ENCODE measurements at regions not wholly inside any gene's neighbourhood (a gene's known extent, or its start where the extent isn't known, plus 50 kb on each side); places are given as distances from the start of the nearest gene placed in this dataset.
"Not testable (repeated sequence)": the region's sequence is repeated elsewhere in the genome, so short reads cannot be mapped to it uniquely, and the experiment has no call there.

- TF ChIP-seq, protein P1, sequence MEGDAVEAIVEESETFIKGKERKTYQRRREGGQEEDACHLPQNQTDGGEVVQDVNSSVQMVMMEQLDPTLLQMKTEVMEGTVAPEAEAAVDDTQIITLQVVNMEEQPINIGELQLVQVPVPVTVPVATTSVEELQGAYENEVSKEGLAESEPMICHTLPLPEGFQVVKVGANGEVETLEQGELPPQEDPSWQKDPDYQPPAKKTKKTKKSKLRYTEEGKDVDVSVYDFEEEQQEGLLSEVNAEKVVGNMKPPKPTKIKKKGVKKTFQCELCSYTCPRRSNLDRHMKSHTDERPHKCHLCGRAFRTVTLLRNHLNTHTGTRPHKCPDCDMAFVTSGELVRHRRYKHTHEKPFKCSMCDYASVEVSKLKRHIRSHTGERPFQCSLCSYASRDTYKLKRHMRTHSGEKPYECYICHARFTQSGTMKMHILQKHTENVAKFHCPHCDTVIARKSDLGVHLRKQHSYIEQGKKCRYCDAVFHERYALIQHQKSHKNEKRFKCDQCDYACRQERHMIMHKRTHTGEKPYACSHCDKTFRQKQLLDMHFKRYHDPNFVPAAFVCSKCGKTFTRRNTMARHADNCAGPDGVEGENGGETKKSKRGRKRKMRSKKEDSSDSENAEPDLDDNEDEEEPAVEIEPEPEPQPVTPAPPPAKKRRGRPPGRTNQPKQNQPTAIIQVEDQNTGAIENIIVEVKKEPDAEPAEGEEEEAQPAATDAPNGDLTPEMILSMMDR (IDR thresholded peaks at IDR 0.05; ENCODE audit: poor library complexity, severe bottlenecking), result no peak
- H3K4me3 ChIP-seq (ENCODE audit: severe bottlenecking), result no peak overlapping the region
- no peak overlapping the region for H3K27ac ChIP-seq (ENCODE audit: poor library complexity, severe bottlenecking)
- ATAC-seq (ENCODE audit: low read depth) (no peak), DNase-seq (ENCODE audit: low spot score) (no peak)
- H3K27me3 ChIP-seq (ENCODE audit: insufficient read depth, poor library complexity, severe bottlenecking), result no peaks in the 10 kb centered on the region
- H3K9me3 ChIP-seq (ENCODE audit: severe bottlenecking), result no peaks in the 10 kb centered on the region
- H3K36me3 ChIP-seq (ENCODE audit: low read depth), result no peaks in the 10 kb centered on the region
- no peaks in the 10 kb centered on the region for H3K4me1 ChIP-seq (ENCODE audit: insufficient read depth, poor library complexity, severe bottlenecking)
Measured at GRCh38 chr2:223283329-223283728, 231.3 kb downstream of the KCNE4 start.

- Histone ChIP-seq H3K9me3 (ENCODE audit: severe bottlenecking) (no peaks in the 10 kb centered on the region), H3K27me3 (ENCODE audit: insufficient read depth, poor library complexity, severe bottlenecking) (no peaks in the 10 kb centered on the region), H3K36me3 (ENCODE audit: low read depth) (no peaks in the 10 kb centered on the region), H3K4me1 (ENCODE audit: insufficient read depth, poor library complexity, severe bottlenecking) (no peaks in the 10 kb centered on the region), H3K27ac (ENCODE audit: poor library complexity, severe bottlenecking) (no peak overlapping the region), H3K4me3 (ENCODE audit: severe bottlenecking) (no peak overlapping the region)
- ATAC-seq (ENCODE audit: low read depth), result no peak
- TF ChIP-seq, protein P1 (IDR thresholded peaks at IDR 0.05; ENCODE audit: poor library complexity, severe bottlenecking), result no peak
- DNase-seq (ENCODE audit: low spot score), result no peak
Measured at GRCh38 chr2:223283771-223284170, 231.8 kb downstream of the KCNE4 start.

- H3K27me3 ChIP-seq (ENCODE audit: insufficient read depth, poor library complexity, severe bottlenecking), result no peaks in the 10 kb centered on the region
- no peaks in the 10 kb centered on the region for H3K36me3 ChIP-seq (ENCODE audit: low read depth)
- H3K9me3 ChIP-seq (ENCODE audit: severe bottlenecking), result no peaks in the 10 kb centered on the region
- H3K27ac ChIP-seq (ENCODE audit: poor library complexity, severe bottlenecking), result no peak overlapping the region
- no peak overlapping the region for H3K4me3 ChIP-seq (ENCODE audit: severe bottlenecking)
- ATAC-seq (ENCODE audit: low read depth), result no peak
- no peaks in the 10 kb centered on the region for H3K4me1 ChIP-seq (ENCODE audit: insufficient read depth, poor library complexity, severe bottlenecking)
- TF ChIP-seq, protein P1 (IDR thresholded peaks at IDR 0.05; ENCODE audit: poor library complexity, severe bottlenecking), result no peak
- DNase-seq (ENCODE audit: low spot score), result no peak
Measured at GRCh38 chr2:223285370-223286265, 233.6 kb downstream of the KCNE4 start.

- H3K27me3 ChIP-seq (ENCODE audit: insufficient read depth, poor library complexity, severe bottlenecking), result no peaks in the 10 kb centered on the region
- ATAC-seq (ENCODE audit: low read depth), result no peak
- H3K4me3 ChIP-seq (ENCODE audit: severe bottlenecking), result no peak overlapping the region
- H3K27ac ChIP-seq (ENCODE audit: poor library complexity, severe bottlenecking), result no peak overlapping the region
- H3K36me3 ChIP-seq (ENCODE audit: low read depth), result no peaks in the 10 kb centered on the region
- DNase-seq (ENCODE audit: low spot score), result no peak
- no peaks in the 10 kb centered on the region for H3K9me3 ChIP-seq (ENCODE audit: severe bottlenecking)
- TF ChIP-seq, protein P1 (IDR thresholded peaks at IDR 0.05; ENCODE audit: poor library complexity, severe bottlenecking), result no peak
- H3K4me1 ChIP-seq (ENCODE audit: insufficient read depth, poor library complexity, severe bottlenecking), result no peaks in the 10 kb centered on the region
Measured at GRCh38 chr2:223294756-223295155, 242.8 kb downstream of the KCNE4 start.

DNA sequence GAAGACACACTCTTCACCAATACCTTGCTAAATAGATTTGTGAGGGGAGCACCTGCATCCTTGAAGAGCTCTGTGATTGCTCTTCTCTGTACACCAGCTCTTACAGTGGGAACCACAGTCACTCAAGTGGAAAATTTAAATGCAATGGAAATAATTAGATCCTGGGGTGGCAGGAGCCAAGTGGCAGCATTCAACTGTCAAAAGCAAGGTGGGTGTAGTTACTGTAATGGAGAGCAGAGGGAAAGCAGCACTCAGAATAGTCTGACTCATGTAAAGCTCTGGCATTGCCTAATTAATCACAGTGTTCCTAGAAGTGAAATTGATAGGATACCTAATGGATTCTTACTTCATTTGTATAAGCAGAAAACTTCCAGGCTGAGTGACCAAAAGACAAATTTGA lies 245.8 kb downstream of the KCNE4 start:
- H3K27me3 ChIP-seq (ENCODE audit: insufficient read depth, poor library complexity, severe bottlenecking), result no peaks in the 10 kb centered on the region
- no peak overlapping the region for H3K27ac ChIP-seq (ENCODE audit: poor library complexity, severe bottlenecking)
- DNase-seq (ENCODE audit: low spot score), result no peak
- no peak overlapping the region for H3K4me3 ChIP-seq (ENCODE audit: severe bottlenecking)
- no peaks in the 10 kb centered on the region for H3K4me1 ChIP-seq (ENCODE audit: insufficient read depth, poor library complexity, severe bottlenecking)
- TF ChIP-seq, protein P1 (IDR thresholded peaks at IDR 0.05; ENCODE audit: poor library complexity, severe bottlenecking), result no peak
- no peak for ATAC-seq (ENCODE audit: low read depth)
- H3K36me3 ChIP-seq (ENCODE audit: low read depth), result no peaks in the 10 kb centered on the region
- H3K9me3 ChIP-seq (ENCODE audit: severe bottlenecking), result no peaks in the 10 kb centered on the region

DNA sequence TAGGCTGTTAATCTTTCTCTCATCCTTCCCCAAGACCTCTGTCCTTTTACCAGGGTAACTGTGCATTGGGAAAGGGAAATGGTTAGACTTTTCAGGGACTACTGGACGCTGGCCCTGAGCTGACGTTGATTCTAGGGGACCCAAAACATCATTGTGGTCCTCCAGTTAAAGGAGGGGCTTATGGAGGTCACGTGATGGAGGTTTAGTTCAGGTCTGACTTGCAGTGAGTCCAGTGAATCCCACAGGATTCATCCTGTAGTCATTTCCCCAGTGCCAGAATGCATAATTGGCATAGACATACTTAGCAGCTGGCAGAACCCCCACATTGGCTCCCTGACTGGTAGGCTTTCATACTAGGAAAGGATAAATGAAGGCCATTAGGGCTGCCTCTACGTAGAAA lies 246.3 kb downstream of the KCNE4 start:
- not testable (repeated sequence) for H3K27ac ChIP-seq (ENCODE audit: poor library complexity, severe bottlenecking); H3K9me3 ChIP-seq (ENCODE audit: severe bottlenecking); H3K4me1 ChIP-seq (ENCODE audit: insufficient read depth, poor library complexity, severe bottlenecking); H3K36me3 ChIP-seq (ENCODE audit: low read depth); DNase-seq (ENCODE audit: low spot score); H3K4me3 ChIP-seq (ENCODE audit: severe bottlenecking); ATAC-seq (ENCODE audit: low read depth); H3K27me3 ChIP-seq (ENCODE audit: insufficient read depth, poor library complexity, severe bottlenecking)

Measured in RWPE2 (cell line).